Activated CD8-positive, alpha-beta memory T cell treated with anti-CD3 and anti-CD28 coated beads, Interleukin-2, amount 10 ng/mL, durations not matched to agents 7 days and 5 days (primary cell): ENCODE measurements at regions not wholly inside any gene's neighbourhood (a gene's known extent, or its start where the extent isn't known, plus 50 kb on each side); places are given as distances from the start of the nearest gene placed in this dataset.

Experiments used
- ATAC-seq: fragments of 150-1000 bp; cut with Tn5 transposase; one replicate; pipeline ENCODE4 v1.10.0; 2021; ENCODE audit warnings: moderate library complexity
- CTCF ChIA-PET: fragments of 350-600 bp; sonication (Branson Sonifier 250); formaldehyde crosslinking; loops from one replicate; lab custom pipeline; 2021; ENCODE audit warnings: antibody characterized with exemption; lab: Charles Lee
- DNase-seq: peaks from one replicate; pipeline ENCODE4 v3.0.0-alpha.2; 2020
- H3K27ac Mint-ChIP-seq: one replicate; pipeline ENCODE4 v1.8.0; 2021; ENCODE audit warnings: mild to moderate bottlenecking, mixed read lengths
- H3K27me3 Mint-ChIP-seq: one replicate; pipeline ENCODE4 v1.8.0; 2021; ENCODE audit warnings: mixed read lengths
- H3K36me3 Mint-ChIP-seq: one replicate; pipeline ENCODE4 v1.8.0; 2021; ENCODE audit warnings: mild to moderate bottlenecking, mixed read lengths
- H3K4me1 Mint-ChIP-seq: one replicate; pipeline ENCODE4 v1.8.0; 2021; ENCODE audit warnings: mixed read lengths
- H3K4me3 Mint-ChIP-seq: one replicate; pipeline ENCODE4 v1.8.0; 2021; ENCODE audit warnings: mild to moderate bottlenecking, moderate library complexity, mixed read lengths
- H3K9me3 Mint-ChIP-seq: one replicate; pipeline ENCODE4 v1.8.0; 2022; ENCODE audit warnings: low read depth, mixed read lengths

- no peaks in the 10 kb centered on the region for H3K4me1 Mint-ChIP-seq
- DNase-seq (no peak), ATAC-seq (no peak)
- CTCF ChIA-PET: no interaction called here
- H3K27ac Mint-ChIP-seq: no peak overlapping the region
- H3K27me3 Mint-ChIP-seq: no peaks in the 10 kb centered on the region
- no peaks in the 10 kb centered on the region for H3K36me3 Mint-ChIP-seq
- H3K9me3 Mint-ChIP-seq: peaks cover 3% of the 10 kb centered on the region
- H3K4me3 Mint-ChIP-seq: no peak overlapping the region
Observed at GRCh38 chr21:16422702-16423101, 692.9 kb downstream of the USP25 start.

DNA sequence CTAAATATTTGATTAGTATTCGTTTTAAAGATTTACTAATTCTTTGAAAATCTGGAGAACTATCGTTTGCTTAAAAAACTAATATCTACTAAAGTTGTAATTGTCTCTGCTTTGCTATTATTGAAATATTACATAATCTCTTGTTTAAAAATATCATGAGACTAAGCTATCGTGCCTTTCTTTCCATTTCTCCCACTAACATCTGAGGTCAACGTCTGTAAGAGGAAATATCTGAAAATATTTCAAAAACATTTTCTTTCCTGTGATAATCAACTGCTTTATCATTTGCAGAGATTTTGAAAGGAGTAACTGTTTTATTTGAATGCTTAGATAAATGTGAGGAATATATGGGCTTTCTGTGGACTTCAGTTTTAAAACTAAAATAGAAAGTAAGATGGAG is 694.1 kb downstream of the USP25 start:
- no peaks in the 10 kb centered on the region for H3K27me3 Mint-ChIP-seq
- no peak for DNase-seq
- H3K36me3 Mint-ChIP-seq: no peaks in the 10 kb centered on the region
- no peaks in the 10 kb centered on the region for H3K4me1 Mint-ChIP-seq
- CTCF ChIA-PET: no interaction called here
- H3K27ac Mint-ChIP-seq: no peak overlapping the region
- no peak overlapping the region for H3K4me3 Mint-ChIP-seq
- ATAC-seq: no peak
- H3K9me3 Mint-ChIP-seq: no peaks in the 10 kb centered on the region

GRCh38 chr21:16424331-16424751 is 694.6 kb downstream of the USP25 start:
- H3K4me3 Mint-ChIP-seq: no peak overlapping the region
- CTCF ChIA-PET: no interaction called here
- no peaks in the 10 kb centered on the region for H3K27me3 Mint-ChIP-seq
- no peaks in the 10 kb centered on the region for H3K9me3 Mint-ChIP-seq
- DNase-seq (no peak), ATAC-seq (no peak)
- no peaks in the 10 kb centered on the region for H3K36me3 Mint-ChIP-seq
- no peaks in the 10 kb centered on the region for H3K4me1 Mint-ChIP-seq
- no peak overlapping the region for H3K27ac Mint-ChIP-seq

DNA sequence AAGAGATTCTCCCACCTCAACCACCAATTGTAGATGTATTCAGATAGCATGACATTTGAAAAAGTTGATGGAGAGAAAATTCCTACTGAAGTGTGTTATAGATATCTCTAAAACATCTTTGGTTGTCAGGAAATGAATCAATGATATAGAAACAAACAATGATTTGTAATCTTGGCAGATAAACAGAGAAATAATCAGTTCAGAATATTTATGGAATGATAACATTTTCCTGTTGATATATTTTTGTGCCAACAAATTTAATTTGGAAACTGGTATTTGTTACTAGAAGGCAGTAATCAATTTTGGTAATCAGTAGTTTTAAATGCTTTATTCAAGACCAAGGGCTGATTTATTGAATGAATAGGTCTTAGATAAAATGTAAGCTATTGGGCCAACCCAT is 695.6 kb downstream of the USP25 start:
- DNase-seq (no peak), ATAC-seq (no peak)
- Mint-ChIP-seq H3K36me3 (no peaks in the 10 kb centered on the region), H3K9me3 (no peaks in the 10 kb centered on the region), H3K4me3 (no peak overlapping the region), H3K4me1 (no peaks in the 10 kb centered on the region), H3K27ac (no peak overlapping the region), H3K27me3 (no peaks in the 10 kb centered on the region)
- CTCF ChIA-PET: no interaction called here

GRCh38 chr21:16426936-16427335 is 697.2 kb downstream of the USP25 start:
- CTCF ChIA-PET: no interaction called here
- no peak overlapping the region for H3K27ac Mint-ChIP-seq

DNA sequence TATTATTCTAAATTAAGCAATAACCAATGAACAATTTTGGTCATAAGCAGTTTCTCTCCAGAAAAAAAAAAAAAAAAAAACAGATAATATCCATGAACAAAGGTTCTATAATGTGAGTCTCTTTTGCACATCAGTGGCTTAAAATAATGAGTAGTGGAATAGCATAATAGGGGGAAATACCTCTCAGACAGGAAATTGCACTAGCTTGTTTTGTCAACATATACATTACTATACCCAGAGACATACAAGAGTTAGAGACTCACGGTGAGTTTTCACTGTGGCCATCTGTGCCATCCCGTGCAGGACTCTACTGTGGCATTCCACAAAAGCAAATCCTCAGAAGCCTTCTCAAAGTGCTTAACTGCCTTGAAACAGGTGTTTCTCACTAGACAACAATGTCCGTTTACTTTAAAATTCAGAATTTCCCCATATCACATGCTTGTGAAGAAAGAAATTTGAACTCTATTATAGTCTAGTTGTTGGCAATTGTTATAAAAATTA is 697.9 kb downstream of the USP25 start:
- Mint-ChIP-seq H3K4me1 (no peaks in the 10 kb centered on the region), H3K36me3 (no peaks in the 10 kb centered on the region)
- CTCF ChIA-PET: no interaction called here

More at GRCh38 chr21:16426936-16427335, 697.2 kb downstream of the USP25 start:
- Mint-ChIP-seq H3K9me3 (no peaks in the 10 kb centered on the region), H3K27me3 (no peaks in the 10 kb centered on the region), H3K4me1 (no peaks in the 10 kb centered on the region), H3K4me3 (no peak overlapping the region), H3K36me3 (no peaks in the 10 kb centered on the region)
- ATAC-seq (no peak), DNase-seq (no peak)

DNA sequence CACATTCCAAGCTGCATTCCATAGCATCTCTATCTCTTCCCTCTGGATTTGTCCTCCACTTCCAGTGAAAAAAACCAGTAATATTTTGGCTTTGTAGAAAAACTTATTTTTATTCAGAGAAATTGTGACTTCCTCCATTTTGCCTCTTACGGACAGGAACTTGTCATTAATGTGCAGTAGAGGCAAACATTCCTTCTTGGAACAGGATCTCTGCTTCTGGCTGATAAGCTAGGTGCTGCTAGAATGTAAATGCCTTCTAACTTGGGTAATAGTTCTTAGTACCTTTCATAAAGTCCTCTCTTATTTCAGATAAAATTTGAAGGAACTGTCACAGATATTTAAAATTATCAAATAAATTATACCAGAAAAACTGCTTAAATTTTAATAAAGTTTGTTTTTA is 707.8 kb downstream of the USP25 start:
- H3K36me3 Mint-ChIP-seq: no peaks in the 10 kb centered on the region
- CTCF ChIA-PET: no interaction called here
- H3K27ac Mint-ChIP-seq: no peak overlapping the region
- no peaks in the 10 kb centered on the region for H3K9me3 Mint-ChIP-seq
- no peaks in the 10 kb centered on the region for H3K27me3 Mint-ChIP-seq
- DNase-seq (no peak), ATAC-seq (no peak)
- H3K4me1 Mint-ChIP-seq: no peaks in the 10 kb centered on the region
- no peak overlapping the region for H3K4me3 Mint-ChIP-seq

More for the DNA sequence above, 697.9 kb downstream of the USP25 start:
- H3K27ac Mint-ChIP-seq: no peak overlapping the region
- no peaks in the 10 kb centered on the region for H3K9me3 Mint-ChIP-seq
- DNase-seq (no peak), ATAC-seq (no peak)
- no peak overlapping the region for H3K4me3 Mint-ChIP-seq
- H3K27me3 Mint-ChIP-seq: no peaks in the 10 kb centered on the region

- H3K27me3 Mint-ChIP-seq: no peaks in the 10 kb centered on the region
- CTCF ChIA-PET: no interaction called here
- H3K36me3 Mint-ChIP-seq: no peaks in the 10 kb centered on the region
- ATAC-seq (no peak), DNase-seq (no peak)
- H3K9me3 Mint-ChIP-seq: no peaks in the 10 kb centered on the region
- H3K4me3 Mint-ChIP-seq: no peak overlapping the region
- H3K27ac Mint-ChIP-seq: no peak overlapping the region
- H3K4me1 Mint-ChIP-seq: no peaks in the 10 kb centered on the region
Observed at GRCh38 chr21:16438761-16439160, 709.0 kb downstream of the USP25 start.

DNA sequence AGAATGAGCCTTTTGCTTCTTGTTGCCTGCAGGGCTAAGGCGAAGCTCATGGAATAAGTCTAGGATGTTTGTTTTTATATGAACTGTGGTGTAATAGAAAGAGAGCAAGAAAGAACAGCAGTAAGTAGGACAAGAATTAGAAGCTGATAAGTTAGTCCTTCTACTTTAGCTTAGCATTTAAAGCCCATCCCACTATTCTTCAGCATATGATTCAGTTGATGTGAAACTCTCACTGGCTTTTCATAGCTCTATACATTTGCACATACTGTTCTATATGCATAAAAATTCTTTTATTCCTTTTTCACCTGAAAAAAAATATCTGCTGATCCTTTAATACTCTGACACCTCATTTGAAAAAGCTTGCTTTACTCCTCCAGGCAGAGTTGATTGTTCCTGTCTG is 712.0 kb downstream of the USP25 start:
- no peaks in the 10 kb centered on the region for H3K27me3 Mint-ChIP-seq
- H3K4me3 Mint-ChIP-seq: no peak overlapping the region
- CTCF ChIA-PET: no interaction called here
- H3K9me3 Mint-ChIP-seq: no peaks in the 10 kb centered on the region
- H3K27ac Mint-ChIP-seq: no peak overlapping the region
- DNase-seq (no peak), ATAC-seq (no peak)
- no peaks in the 10 kb centered on the region for H3K36me3 Mint-ChIP-seq
- H3K4me1 Mint-ChIP-seq: no peaks in the 10 kb centered on the region

DNA sequence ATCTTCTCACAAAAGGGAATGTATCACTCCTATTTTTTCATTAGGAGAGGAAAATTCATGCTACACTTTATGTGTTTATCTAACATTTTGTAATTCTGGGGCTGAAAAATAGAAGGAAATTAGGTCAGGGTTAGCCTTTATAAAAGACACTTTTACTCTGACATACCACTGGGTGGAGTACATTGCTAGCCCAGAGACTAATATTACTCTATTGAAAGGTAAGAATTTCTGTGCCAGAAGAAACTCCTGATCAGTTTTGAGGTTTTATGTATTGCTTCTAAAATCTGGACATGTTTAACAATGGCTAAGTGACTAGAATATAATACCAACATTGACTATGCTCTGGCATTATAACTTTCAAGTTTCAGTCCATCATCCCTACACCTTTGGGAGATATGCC is 724.6 kb downstream of the USP25 start:
- Mint-ChIP-seq H3K27me3 (no peaks in the 10 kb centered on the region), H3K9me3 (peaks cover 3% of the 10 kb centered on the region), H3K4me1 (no peaks in the 10 kb centered on the region), H3K4me3 (no peak overlapping the region), H3K27ac (no peak overlapping the region), H3K36me3 (no peaks in the 10 kb centered on the region)
- CTCF ChIA-PET: no interaction called here
- ATAC-seq (no peak), DNase-seq (no peak)

DNA sequence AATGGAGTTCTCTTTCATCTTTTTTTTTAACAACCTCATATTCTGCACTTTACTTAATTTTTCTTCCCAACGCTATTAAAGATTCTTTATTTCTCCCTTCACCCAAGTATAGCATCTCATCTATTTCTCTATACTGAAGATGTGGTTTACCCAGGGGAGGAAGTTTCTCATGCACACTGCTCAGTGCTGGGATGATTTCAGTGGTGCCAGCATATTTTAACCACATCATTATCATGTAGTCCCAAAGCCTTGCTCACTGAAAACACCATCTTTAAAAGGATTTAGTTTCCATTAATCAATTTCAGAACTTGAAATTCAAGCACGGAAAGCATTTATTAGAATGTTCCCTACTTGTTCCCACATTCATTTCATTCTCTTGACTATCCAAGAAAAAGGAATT is 725.7 kb downstream of the USP25 start:
- Mint-ChIP-seq H3K27ac (no peak overlapping the region), H3K4me1 (no peaks in the 10 kb centered on the region), H3K27me3 (no peaks in the 10 kb centered on the region), H3K36me3 (no peaks in the 10 kb centered on the region), H3K9me3 (peaks cover 6% of the 10 kb centered on the region), H3K4me3 (no peak overlapping the region)
- DNase-seq: no peak
- CTCF ChIA-PET: no interaction called here
- no peak for ATAC-seq

DNA sequence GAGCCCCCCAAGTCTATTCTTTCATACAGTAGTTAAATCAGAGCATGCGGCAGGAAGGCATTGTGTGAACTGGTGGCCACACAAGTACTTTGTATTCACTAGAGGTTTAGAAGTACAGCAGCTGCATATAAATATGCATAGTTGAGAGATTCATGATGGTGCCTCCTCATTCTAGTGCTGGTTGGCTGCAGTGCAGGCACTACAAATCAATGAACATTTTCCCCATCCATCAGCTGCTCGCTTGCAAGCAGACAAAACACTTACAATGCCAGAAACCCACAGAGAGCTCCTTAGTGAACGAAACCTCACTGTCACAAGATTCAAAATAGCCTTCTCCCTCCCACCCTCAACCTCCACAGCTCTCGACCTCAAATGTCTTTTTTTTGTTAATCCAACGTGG is 726.2 kb downstream of the USP25 start:
- peaks cover 6% of the 10 kb centered on the region for H3K9me3 Mint-ChIP-seq
- H3K4me3 Mint-ChIP-seq: no peak overlapping the region
- H3K27ac Mint-ChIP-seq: no peak overlapping the region
- no peak for ATAC-seq
- no peaks in the 10 kb centered on the region for H3K36me3 Mint-ChIP-seq
- H3K27me3 Mint-ChIP-seq: no peaks in the 10 kb centered on the region
- CTCF ChIA-PET: no interaction called here
- H3K4me1 Mint-ChIP-seq: no peaks in the 10 kb centered on the region
- no peak for DNase-seq

- no peaks in the 10 kb centered on the region for H3K27me3 Mint-ChIP-seq
- no peak overlapping the region for H3K4me3 Mint-ChIP-seq
- DNase-seq (no peak), ATAC-seq (no peak)
- no peaks in the 10 kb centered on the region for H3K36me3 Mint-ChIP-seq
- H3K9me3 Mint-ChIP-seq: peaks cover 7% of the 10 kb centered on the region
- H3K27ac Mint-ChIP-seq: no peak overlapping the region
- H3K4me1 Mint-ChIP-seq: no peaks in the 10 kb centered on the region
- CTCF ChIA-PET: no interaction called here
Observed at GRCh38 chr21:16457498-16457897, 727.7 kb downstream of the USP25 start.

DNA sequence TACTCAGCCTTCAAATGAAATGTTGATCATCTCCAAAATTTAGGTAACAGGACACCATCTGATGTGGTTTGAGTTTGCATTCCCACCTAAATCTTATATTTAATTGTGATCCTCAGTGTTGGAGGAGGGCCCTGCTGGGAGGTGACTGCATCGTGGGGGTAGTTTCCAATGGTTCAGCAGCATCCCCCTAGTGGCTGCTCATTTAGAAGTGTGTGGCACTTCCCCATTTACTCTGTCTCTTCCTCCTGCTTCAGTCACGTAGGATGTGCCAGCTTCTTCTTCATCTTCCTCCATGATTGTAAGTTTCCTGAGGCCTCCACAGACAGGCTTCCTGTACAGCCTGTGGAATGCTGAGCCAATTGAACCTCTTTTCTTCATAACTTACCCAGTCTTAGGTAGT is 731.2 kb downstream of the USP25 start:
- peaks cover 18% of the 10 kb centered on the region for H3K9me3 Mint-ChIP-seq
- CTCF ChIA-PET: no interaction called here
- H3K27me3 Mint-ChIP-seq: no peaks in the 10 kb centered on the region
- no peak overlapping the region for H3K27ac Mint-ChIP-seq
- H3K4me3 Mint-ChIP-seq: no peak overlapping the region
- H3K36me3 Mint-ChIP-seq: no peaks in the 10 kb centered on the region
- ATAC-seq (no peak), DNase-seq (no peak)
- no peaks in the 10 kb centered on the region for H3K4me1 Mint-ChIP-seq
